ENCODE measurements at regions not wholly inside any gene's neighbourhood (a gene's known extent, or its start where the extent isn't known, plus 50 kb on each side); places are given as distances from the start of the nearest gene placed in this dataset.

GRCh38 chr22:48239461-48240147 is 1477.2 kb downstream of the TBC1D22A start:
- DNase-seq (ENCODE audit: low read depth in 2 of 3, low spot score in 2 of 3) = no peak

DNA sequence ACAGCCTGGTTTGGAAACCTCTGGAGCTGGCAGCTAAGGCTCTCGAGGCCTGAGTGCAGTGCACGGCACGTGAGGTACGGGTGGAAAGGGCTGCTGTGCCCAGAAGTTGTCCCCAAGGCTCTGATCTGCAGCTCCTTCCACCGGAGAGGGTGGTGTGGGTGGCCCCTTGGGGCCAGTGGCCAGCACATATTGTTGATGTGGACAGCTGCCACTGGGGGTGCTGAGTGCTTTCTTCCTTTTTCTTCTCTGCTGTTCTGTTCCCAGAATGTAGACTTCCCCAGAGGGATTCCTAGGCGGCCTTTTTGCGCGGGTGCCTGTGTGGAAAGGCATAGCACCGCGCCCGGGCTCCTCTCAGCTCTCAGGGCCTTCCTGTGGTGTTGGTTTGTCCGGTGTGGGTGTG is 1476.5 kb downstream of the TBC1D22A start:
- no peak for DNase-seq (ENCODE audit: low read depth in 2 of 3, low spot score in 2 of 3)

DNA sequence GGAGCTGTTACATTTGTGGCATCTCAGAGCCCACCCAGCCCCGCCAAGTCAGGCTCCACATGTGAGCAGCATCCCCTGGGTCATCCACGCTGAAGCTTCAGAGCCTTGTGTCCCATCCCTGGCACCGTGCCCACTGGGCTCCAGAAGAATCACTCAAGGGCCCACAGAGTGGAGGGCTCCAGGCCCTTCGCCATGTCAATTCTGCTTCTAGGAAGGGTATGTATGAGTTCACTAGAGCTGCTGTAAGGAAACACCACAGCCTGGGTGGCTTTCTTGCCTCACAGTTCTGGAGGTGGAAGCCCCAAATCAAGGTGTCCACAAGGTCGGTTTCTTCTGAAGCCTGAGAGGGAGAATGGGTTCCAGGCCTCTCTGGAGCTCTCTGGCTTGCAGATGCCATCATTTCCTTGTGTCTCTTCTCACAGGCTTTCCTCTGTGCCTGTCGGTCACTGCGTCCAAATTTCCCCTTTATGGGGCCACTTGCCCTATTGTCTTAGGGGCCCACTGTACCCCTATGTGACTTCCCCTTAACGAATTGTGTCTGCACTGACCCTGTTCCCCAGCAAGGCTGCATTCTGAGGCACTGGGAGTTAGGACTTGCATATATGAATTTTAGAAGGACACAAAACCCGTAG is 1476.0 kb downstream of the TBC1D22A start:
- DNase-seq (ENCODE audit: low read depth in 2 of 3, low spot score in 2 of 3) = no peak

DNA sequence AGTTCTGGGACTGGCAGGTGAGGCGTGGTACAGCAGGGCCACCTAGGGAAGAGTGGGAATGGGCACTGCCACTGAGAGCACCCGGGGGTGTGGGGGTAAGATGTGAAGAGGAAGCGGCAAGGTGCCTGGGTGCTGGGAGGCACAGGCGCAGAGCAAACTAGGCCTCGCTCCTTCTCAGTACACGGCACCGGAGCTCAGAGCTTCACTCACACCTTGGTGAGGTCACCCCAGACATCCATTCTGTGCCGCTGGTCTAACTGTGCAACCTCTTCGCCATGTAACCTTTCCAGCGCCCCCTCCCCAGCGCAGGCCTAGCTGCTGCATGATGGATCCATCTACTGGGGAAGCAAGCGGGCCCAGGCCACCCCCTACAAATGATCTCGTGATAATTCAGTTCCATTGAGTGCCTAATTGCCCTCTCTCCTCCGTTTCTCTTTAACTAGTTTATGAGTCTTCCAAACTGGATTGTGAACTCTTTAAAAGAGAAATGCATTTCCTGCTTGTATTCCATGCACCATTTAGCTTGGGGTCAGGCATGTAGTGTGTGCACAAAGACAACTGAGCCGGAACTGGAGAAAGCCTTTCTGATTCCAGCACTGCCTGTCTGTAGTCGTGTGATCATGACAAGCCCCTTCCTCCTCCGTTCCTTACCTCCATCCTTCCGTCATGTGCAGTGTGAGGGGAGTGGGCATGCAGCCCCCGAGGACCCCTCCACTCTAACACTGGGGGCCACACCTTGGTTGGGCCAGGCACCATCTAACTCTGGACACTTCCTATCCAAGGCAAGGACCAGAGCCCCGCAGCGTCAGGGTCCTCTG is 1475.2 kb downstream of the TBC1D22A start:
- DNase-seq (ENCODE audit: low read depth in 2 of 3, low spot score in 2 of 3) = no peak

DNA sequence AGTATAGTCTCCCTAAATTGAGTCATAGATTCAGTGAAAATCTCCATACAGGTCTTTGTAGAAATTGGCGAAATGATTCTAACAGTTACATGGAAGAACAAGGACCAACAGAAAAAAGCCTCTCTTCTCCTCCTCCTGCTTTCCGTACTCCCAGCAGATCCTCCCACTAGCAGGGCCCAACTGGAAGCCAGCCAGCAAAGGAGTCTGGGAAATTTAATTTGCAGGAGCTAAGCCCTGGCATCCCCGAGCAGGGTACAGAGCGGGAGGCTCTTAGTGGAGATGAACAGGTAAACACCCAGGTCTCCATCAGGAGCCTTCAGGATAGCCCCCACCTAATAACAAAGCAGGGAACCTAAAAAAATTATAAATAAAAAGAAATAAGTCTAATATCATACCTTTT is 1473.8 kb downstream of the TBC1D22A start:
- DNase-seq (ENCODE audit: low read depth in 2 of 3, low spot score in 2 of 3) = no peak

GRCh38 chr22:48235744-48236143 is 1473.3 kb downstream of the TBC1D22A start:
- DNase-seq (ENCODE audit: low read depth in 2 of 3, low spot score in 2 of 3) = no peak

- no peak for DNase-seq (ENCODE audit: low read depth in 2 of 3, low spot score in 2 of 3)
These were observed 1471.6 kb downstream of the TBC1D22A start for GRCh38 chr22:48234011-48234410.

DNA sequence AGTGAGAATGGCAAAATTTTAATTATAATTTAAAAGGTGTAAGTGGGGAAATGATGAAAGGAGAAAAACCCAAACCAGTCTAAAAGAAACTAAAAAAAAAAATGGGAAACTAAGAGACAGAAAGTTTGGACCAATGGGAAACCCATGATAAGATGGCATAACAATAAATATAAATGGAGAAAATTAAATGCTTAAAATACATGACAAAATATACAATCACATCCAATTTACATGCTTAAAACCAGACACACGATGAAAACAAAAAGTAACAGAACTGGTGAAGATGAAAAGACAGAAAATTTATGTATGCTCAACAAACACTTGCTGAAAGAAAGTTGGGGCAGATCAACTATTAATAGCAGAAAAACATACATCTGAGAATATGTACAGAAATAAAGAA is 1471.1 kb downstream of the TBC1D22A start:
- no peak for DNase-seq (ENCODE audit: low read depth in 2 of 3, low spot score in 2 of 3)

- no peak for DNase-seq (ENCODE audit: low read depth in 2 of 3, low spot score in 2 of 3)
These were observed 1466.0 kb downstream of the TBC1D22A start for GRCh38 chr22:48228468-48228867.

DNA sequence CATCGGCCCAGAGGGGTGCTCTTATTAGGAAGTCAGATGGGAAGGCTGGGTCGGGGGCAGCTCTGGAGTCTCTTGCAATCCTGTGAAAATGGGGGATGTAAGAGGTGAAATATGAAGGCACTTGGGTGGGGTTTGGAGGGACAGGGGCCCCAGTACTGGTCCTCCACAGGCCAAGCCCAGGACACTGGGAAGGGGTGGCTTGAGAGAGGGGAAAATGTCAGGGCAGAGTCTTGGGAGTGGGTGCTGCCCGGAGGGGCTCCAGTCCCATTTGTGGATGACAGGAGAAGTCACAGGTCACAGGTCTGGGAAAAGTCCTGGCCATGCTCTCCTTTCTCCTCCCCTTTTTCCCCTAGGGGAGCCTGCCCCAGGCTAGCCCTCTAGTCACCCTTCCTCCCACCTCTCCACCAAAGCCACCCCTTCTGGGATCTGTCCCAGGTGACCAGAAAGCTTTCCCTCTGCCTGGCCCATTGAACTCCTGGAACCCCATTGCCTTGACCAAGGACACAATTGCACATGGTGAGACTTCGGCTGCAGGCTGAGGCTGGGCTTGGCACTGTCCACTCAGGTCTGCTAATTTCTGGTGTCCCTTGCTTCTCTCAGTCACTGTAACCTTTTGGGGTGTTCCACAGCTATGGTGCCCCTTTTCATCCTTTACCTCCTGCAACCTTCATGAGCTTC is 1465.0 kb downstream of the TBC1D22A start:
- DNase-seq (ENCODE audit: low read depth in 2 of 3, low spot score in 2 of 3) = no peak

- no peak for DNase-seq (ENCODE audit: low read depth in 2 of 3, low spot score in 2 of 3)
These were observed 1463.9 kb downstream of the TBC1D22A start for GRCh38 chr22:48226026-48227013.

- DNase-seq (ENCODE audit: low read depth in 2 of 3, low spot score in 2 of 3) = no peak
These were observed 1461.9 kb downstream of the TBC1D22A start for GRCh38 chr22:48224332-48224731.

- no peak for DNase-seq (ENCODE audit: low read depth in 2 of 3, low spot score in 2 of 3)
These were observed 1461.2 kb downstream of the TBC1D22A start for GRCh38 chr22:48223488-48224190.

- DNase-seq (ENCODE audit: low read depth in 2 of 3, low spot score in 2 of 3) = no peak
These were observed 1460.5 kb downstream of the TBC1D22A start for GRCh38 chr22:48222742-48223487.

DNA sequence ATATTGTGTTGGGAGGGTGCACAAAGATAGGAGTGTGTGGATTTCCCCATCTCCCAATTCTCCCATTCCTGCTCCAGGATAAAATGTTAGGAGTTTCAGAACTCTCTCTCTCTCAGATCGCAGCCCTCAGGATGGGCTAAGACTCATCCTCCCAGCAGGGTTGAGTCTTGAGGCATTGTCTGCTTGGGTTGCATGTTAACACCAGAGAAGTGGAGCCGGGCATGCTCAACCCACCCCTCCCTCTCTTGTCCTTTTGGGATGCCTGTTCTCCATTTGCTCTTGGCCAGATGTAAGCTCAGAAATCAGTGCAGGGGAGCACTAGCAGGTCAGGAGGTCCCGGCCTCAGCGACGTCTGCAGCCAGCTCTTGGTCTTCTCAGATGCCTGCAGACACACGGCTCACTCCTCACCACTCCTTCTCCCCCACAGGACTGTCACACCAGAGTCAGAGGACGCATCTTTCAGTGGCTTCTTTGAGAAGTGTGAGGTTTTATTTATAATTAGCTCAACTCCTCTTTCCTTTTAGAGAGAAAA is 1456.5 kb downstream of the TBC1D22A start:
- DNase-seq (ENCODE audit: low read depth in 2 of 3, low spot score in 2 of 3) = no peak

- no peak for DNase-seq (ENCODE audit: low read depth in 2 of 3, low spot score in 2 of 3)
These were observed 1455.1 kb downstream of the TBC1D22A start for GRCh38 chr22:48217596-48217995.

GRCh38 chr22:48212727-48213126 is 1450.3 kb downstream of the TBC1D22A start:
- DNase-seq (ENCODE audit: low read depth in 2 of 3, low spot score in 2 of 3) = no peak

- no peak for DNase-seq (ENCODE audit: low read depth in 2 of 3, low spot score in 2 of 3)
These were observed 1448.4 kb downstream of the TBC1D22A start for GRCh38 chr22:48210812-48211211.

GRCh38 chr22:48210198-48210580 is 1447.7 kb downstream of the TBC1D22A start:
- DNase-seq (ENCODE audit: low read depth in 2 of 3, low spot score in 2 of 3) = no peak

All from activated CD8-positive, alpha-beta memory T cell treated with anti-CD3 and anti-CD28 coated beads for 48 hours (primary cell).